Right lobe of liver (tissue), 6 donors: ENCODE measurements at regions not wholly inside any gene's neighbourhood (a gene's known extent, or its start where the extent isn't known, plus 50 kb on each side); places are given as distances from the start of the nearest gene placed in this dataset.

ENCODE experiments used
- ATAC-seq, 4 donors: fragments of 200-7000 bp; cut with Tn5 transposase; one replicate each; pipeline ENCODE4 v1.9.1; 2020; ENCODE audit warnings: mild to moderate bottlenecking in 4 of 4, moderate library complexity in 4 of 4
- DNase-seq, 3 donors: peaks; one replicate each; pipeline ENCODE4 v3.0.0-alpha.2; 2020
- H3K27ac ChIP-seq, 3 donors: fragments of 200-600 bp; one replicate each; pipeline ENCODE4 v1.8.0; 2022
- H3K27me3 ChIP-seq, 2 donors: fragments of 200-600 bp; one replicate each; pipeline ENCODE4 v1.8.0; 2022
- H3K36me3 ChIP-seq, 4 donors: fragments of 200-600 bp; sonication (generic) in 1 of 4; one replicate each; pipeline versions ENCODE4 v1.5.1 to v1.8.0; 2017 to 2022; ENCODE audit warnings: control low read depth in 1 of 4
- H3K4me1 ChIP-seq, 4 donors: fragments of 200-600 bp; sonication (generic) in 1 of 4; one replicate each; pipeline versions ENCODE4 v1.5.1 to v1.8.0; 2017 to 2022; ENCODE audit warnings: control low read depth in 1 of 4
- H3K4me3 ChIP-seq, 3 donors: fragments of 200-600 bp; one replicate each; pipeline ENCODE4 v1.8.0; 2022
- H3K9me3 ChIP-seq, 4 donors: fragments of 200-600 bp; sonication (generic) in 1 of 4; one replicate each; pipeline versions ENCODE4 v1.5.1 to v1.8.0; 2017 to 2022; ENCODE audit warnings: control low read depth in 1 of 4
- POLR2A ChIP-seq: fragments of 450-650 bp; IDR thresholded peaks from one replicate; pipeline ENCODE4 v1.6.1; 2017; ENCODE audit warnings: antibody characterized with exemption, mild to moderate bottlenecking
- WGBS: methylation state at CpG from one replicate; pipeline ENCODE4 v1.1.6; 2018; ENCODE audit warnings: low coverage, low lambda C conversion rate; ENCODE audit not compliant: insufficient coverage; ENCODE audit errors: missing lambda C conversion rate; 5-methylcytosine and 5-hydroxymethylcytosine counted together
- intact Hi-C, 2 donors: fragments of 100-400 bp; cut with DNase I; formaldehyde crosslinking; loops; one replicate each; pipeline versions ENCODE4 v1.11.2 to v1.14.1; 2022
- TF ChIP-seq, protein P1 (sequence below), 4 donors: fragments of 200-600 bp in 3 of 4; fragments of 450-650 bp in 1 of 4; IDR thresholded peaks; one replicate each; pipeline versions ENCODE4 v1.5.1 to v1.8.0; 2016 to 2022; ENCODE audit warnings: antibody characterized with exemption in 4 of 4, mild to moderate bottlenecking in 2 of 4
- donor health status: DM: no; HTN: yes; CAD: no.
- donor health status: DM: no; HTN: no; CAD: no.
- donor health status: DM: no; HTN: no; CAD: no.
- donor health status: DM: no; HTN: yes; CAD: no.
- donor health status: DM: no; HTN: yes; CAD: no.

DNA sequence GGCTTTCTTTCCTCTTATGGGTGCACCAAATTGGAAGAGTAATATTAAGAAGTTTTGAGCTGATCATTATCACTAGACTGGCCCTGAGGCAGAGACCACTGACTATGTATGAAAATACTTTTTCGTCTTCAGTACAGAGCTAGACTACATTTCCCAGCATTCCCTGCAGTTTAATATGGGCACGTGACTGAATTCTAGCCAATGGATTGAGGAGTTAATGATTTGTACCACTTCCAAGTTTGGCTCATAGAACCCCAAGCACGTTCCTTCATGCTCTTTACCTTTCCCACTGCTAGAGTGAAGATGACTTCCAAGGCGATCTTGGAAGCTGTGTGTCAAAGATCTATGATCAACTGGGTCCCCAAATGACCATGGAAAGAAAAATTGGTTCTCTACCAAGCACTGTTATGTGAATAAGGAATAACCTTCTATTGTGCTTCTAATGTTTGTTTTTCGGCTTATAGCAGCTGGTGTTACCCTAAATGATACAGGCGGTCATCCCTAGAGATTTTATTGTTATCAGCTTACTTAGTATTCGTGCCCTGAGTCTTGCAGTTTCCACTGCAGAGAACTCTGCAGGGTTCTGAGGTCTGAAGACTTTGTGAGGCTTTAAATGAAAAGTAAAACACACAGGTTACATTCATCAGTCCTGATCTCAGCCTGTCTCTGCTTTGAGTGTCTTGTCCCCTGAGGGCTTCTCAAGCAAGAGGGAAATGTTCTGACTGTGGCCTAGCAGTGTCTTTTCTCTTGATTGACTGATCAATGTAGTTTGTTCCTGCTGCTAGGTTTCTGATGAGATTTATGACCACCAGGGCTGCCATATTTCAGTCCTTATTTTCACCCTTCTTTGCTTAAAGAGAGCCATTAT is 486.8 kb downstream of the PDCD6IP start:
- intact Hi-C loops, result no loop called here
- WGBS, result 55% methylated on average over 7 of the region's 7 CpGs
- ATAC-seq, result no peak

DNA sequence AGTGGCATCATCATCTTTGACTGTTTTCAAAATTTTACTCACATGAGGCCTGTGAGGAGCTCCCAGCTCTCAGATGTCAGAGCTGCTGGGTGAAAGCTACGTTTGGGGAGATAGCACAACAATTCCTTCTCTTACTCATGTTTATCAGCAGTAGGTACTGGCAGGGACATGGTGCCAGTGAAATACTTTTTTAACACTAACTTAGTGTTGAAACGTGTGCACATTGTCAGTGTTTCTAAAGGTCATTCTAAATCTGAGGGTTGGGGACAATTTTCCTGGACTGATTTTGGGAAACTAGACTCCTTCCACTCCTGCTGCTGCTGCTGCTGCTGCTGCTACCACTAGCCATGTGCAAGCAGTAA is 487.4 kb downstream of the PDCD6IP start:
- Histone ChIP-seq H3K27me3 (no peaks in the 10 kb centered on the region), H3K36me3 (no peaks in the 10 kb centered on the region), H3K9me3 (no peaks in the 10 kb centered on the region), H3K27ac (no peak overlapping the region), H3K4me1 (no peaks in the 10 kb centered on the region), H3K4me3 (no peak overlapping the region)
- DNase-seq, result no peak
- no peak for TF ChIP-seq POLR2A
- TF ChIP-seq, protein P1, sequence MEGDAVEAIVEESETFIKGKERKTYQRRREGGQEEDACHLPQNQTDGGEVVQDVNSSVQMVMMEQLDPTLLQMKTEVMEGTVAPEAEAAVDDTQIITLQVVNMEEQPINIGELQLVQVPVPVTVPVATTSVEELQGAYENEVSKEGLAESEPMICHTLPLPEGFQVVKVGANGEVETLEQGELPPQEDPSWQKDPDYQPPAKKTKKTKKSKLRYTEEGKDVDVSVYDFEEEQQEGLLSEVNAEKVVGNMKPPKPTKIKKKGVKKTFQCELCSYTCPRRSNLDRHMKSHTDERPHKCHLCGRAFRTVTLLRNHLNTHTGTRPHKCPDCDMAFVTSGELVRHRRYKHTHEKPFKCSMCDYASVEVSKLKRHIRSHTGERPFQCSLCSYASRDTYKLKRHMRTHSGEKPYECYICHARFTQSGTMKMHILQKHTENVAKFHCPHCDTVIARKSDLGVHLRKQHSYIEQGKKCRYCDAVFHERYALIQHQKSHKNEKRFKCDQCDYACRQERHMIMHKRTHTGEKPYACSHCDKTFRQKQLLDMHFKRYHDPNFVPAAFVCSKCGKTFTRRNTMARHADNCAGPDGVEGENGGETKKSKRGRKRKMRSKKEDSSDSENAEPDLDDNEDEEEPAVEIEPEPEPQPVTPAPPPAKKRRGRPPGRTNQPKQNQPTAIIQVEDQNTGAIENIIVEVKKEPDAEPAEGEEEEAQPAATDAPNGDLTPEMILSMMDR (IDR thresholded peaks at IDR 0.05), result no peak
- 18% methylated on average over 2 of the region's 2 CpGs for WGBS
- intact Hi-C loops, result no loop called here
- no peak for ATAC-seq

More for the DNA sequence above, 486.8 kb downstream of the PDCD6IP start:
- no peaks in the 10 kb centered on the region for H3K27me3 ChIP-seq
- no peaks in the 10 kb centered on the region for H3K36me3 ChIP-seq
- no peak overlapping the region for H3K27ac ChIP-seq
- H3K4me1 ChIP-seq, result no peaks in the 10 kb centered on the region
- no peak for DNase-seq
- no peaks in the 10 kb centered on the region for H3K9me3 ChIP-seq
- TF ChIP-seq, protein P1 (IDR thresholded peaks at IDR 0.05), result no peak
- no peak for TF ChIP-seq POLR2A
- no peak overlapping the region for H3K4me3 ChIP-seq

DNA sequence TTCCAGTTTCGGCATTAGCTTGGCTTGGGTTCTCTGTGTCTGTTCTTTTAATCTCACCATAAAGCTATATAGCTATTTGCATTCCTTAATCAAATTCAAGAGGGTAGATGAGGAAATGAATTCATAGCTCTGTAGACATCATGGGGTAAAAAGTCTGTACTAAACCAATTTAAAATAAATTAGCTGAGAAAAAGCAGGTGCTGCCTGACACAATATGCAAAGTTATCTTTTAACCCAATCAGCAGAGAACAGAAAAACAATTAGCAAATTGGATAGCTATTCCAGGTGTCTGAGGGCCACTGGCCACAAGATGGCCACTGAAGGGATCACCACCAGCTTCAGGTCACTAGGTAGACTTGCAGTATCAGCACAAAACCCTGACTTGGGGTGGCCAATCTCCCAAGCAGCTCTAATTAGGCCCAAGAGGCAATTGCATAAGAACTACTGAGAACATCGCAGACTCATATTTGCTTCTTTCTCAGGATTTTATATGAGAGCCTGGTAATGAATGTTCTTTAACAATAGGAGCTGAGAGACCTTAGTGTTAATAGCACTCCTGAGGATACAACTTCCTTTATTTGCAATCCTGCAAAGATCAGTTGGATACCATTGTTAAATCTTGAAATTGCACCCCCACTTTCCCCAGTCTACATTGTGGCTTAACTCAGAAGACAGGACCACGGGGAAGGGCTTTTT is 494.3 kb downstream of the PDCD6IP start:
- ATAC-seq (no peak), DNase-seq (no peak)
- Histone ChIP-seq H3K9me3 (no peaks in the 10 kb centered on the region), H3K4me3 (no peak overlapping the region), H3K27me3 (no peaks in the 10 kb centered on the region), H3K36me3 (no peaks in the 10 kb centered on the region), H3K27ac (no peak overlapping the region), H3K4me1 (no peaks in the 10 kb centered on the region)
- 64% methylated on average over 3 of the region's 3 CpGs for WGBS
- no peak for TF ChIP-seq POLR2A
- TF ChIP-seq, protein P1 (IDR thresholded peaks at IDR 0.05), result no peak
- intact Hi-C loops, result no loop called here

- Histone ChIP-seq H3K27me3 (no peaks in the 10 kb centered on the region), H3K4me1 (no peaks in the 10 kb centered on the region), H3K36me3 (no peaks in the 10 kb centered on the region), H3K27ac (no peak overlapping the region), H3K4me3 (no peak overlapping the region), H3K9me3 (no peaks in the 10 kb centered on the region)
- no peak for TF ChIP-seq POLR2A
- TF ChIP-seq, protein P1 (IDR thresholded peaks at IDR 0.05), result no peak
- DNase-seq (no peak), ATAC-seq (no peak)
- intact Hi-C loops, result no loop called here
These were observed 495.8 kb downstream of the PDCD6IP start for GRCh38 chr3:34294240-34294639.
